ENCODE measurements at regions not wholly inside any gene's neighbourhood (a gene's known extent, or its start where the extent isn't known, plus 50 kb on each side); places are given as distances from the start of the nearest gene placed in this dataset.

DNA sequence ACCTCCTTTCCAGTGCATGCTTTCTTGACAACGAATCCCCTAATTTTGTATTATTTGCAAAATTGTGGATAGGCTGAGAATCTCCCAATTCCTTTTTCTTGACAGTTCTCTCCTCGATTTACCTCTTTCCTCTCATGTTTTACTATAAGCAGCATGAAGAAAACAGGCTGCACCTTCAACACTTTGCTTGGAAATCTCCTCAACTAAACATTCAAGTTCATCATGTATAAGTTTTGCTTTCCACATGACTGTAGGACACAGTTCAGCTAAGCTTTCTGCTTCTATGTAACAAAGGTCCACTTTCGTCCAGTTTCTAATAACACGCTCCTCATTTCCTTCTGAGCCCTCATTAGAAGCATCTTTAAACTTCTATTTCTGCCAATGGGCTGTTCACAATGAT, 199.0 kb upstream of the NLRP1 start:
- peaks cover 37% of the 10 kb centered on the region for H3K4me1 ChIP-seq (ENCODE audit: insufficient read depth, low read length)
- H3K27ac ChIP-seq (ENCODE audit: low read depth, low read length) = no peak overlapping the region
- H4K20me1 ChIP-seq (ENCODE audit: insufficient read depth, low read length) = no peaks in the 10 kb centered on the region
- H3K36me3 ChIP-seq (ENCODE audit: insufficient read depth, low read length) = no peaks in the 10 kb centered on the region
- DNase-seq (ENCODE audit: insufficient read length, low spot score, missing footprints) = no peak
- no peak for TF ChIP-seq CTCF (IDR thresholded peaks at IDR 0.05; ENCODE audit: extremely low read depth, low read depth, low read length)
- no peaks in the 10 kb centered on the region for H3K79me2 ChIP-seq (ENCODE audit: insufficient read depth, low read length)
- no peak overlapping the region for H3K4me2 ChIP-seq (ENCODE audit: insufficient read depth, low read length)
- H3K27me3 ChIP-seq (ENCODE audit: insufficient read depth, low read length) = no peaks in the 10 kb centered on the region
- H3K9me3 ChIP-seq (ENCODE audit: low read depth, low read length) = no peaks in the 10 kb centered on the region
- H2AFZ ChIP-seq (ENCODE audit: low read length) = no peak overlapping the region
- no peak overlapping the region for H3K4me3 ChIP-seq (ENCODE audit: insufficient read depth, low read length)

DNA sequence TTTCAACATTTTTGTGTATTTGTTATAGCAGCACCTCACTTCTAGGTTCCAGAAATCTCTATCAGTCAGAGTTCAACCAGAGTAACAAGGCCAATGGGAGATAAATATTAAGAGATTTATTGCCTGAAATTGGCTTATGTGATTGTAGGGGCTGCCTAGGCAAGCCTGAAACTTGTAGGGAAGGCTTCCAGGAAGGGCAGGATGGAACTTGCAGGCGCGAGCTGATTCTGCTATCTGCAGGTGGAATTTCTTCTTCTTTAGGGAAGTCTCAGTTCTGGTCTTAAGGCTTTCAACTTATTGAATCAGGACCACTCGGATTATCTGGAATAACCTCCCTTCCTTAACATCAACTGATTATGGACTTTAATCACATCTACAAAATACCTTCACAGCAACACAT, 199.5 kb upstream of the NLRP1 start:
- Histone ChIP-seq H3K27ac (ENCODE audit: low read depth, low read length) (no peak overlapping the region), H3K27me3 (ENCODE audit: insufficient read depth, low read length) (no peaks in the 10 kb centered on the region), H4K20me1 (ENCODE audit: insufficient read depth, low read length) (no peaks in the 10 kb centered on the region), H2AFZ (ENCODE audit: low read length) (no peak overlapping the region), H3K4me2 (ENCODE audit: insufficient read depth, low read length) (no peak overlapping the region), H3K4me1 (ENCODE audit: insufficient read depth, low read length) (peaks cover 38% of the 10 kb centered on the region), H3K4me3 (ENCODE audit: insufficient read depth, low read length) (no peak overlapping the region), H3K79me2 (ENCODE audit: insufficient read depth, low read length) (no peaks in the 10 kb centered on the region), H3K36me3 (ENCODE audit: insufficient read depth, low read length) (no peaks in the 10 kb centered on the region), H3K9me3 (ENCODE audit: low read depth, low read length) (no peaks in the 10 kb centered on the region)
- TF ChIP-seq CTCF (IDR thresholded peaks at IDR 0.05; ENCODE audit: extremely low read depth, low read depth, low read length) = no peak
- DNase-seq (ENCODE audit: insufficient read length, low spot score, missing footprints) = no peak

- DNase-seq (ENCODE audit: insufficient read length, low spot score, missing footprints) = no peak
- H4K20me1 ChIP-seq (ENCODE audit: insufficient read depth, low read length) = no peaks in the 10 kb centered on the region
- H3K36me3 ChIP-seq (ENCODE audit: insufficient read depth, low read length) = no peaks in the 10 kb centered on the region
- no peak for TF ChIP-seq CTCF (IDR thresholded peaks at IDR 0.05; ENCODE audit: extremely low read depth, low read depth, low read length)
- no peaks in the 10 kb centered on the region for H3K79me2 ChIP-seq (ENCODE audit: insufficient read depth, low read length)
- H3K27me3 ChIP-seq (ENCODE audit: insufficient read depth, low read length) = no peaks in the 10 kb centered on the region
- peaks cover 41% of the 10 kb centered on the region for H3K4me1 ChIP-seq (ENCODE audit: insufficient read depth, low read length)
- H3K9me3 ChIP-seq (ENCODE audit: low read depth, low read length) = no peaks in the 10 kb centered on the region
- H3K4me2 ChIP-seq (ENCODE audit: insufficient read depth, low read length) = peak overlapping the region; percentile 33
- H3K27ac ChIP-seq (ENCODE audit: low read depth, low read length) = peak overlapping the region; percentile 83
- H2AFZ ChIP-seq (ENCODE audit: low read length) = no peak overlapping the region
- no peak overlapping the region for H3K4me3 ChIP-seq (ENCODE audit: insufficient read depth, low read length)
These were observed 200.5 kb upstream of the NLRP1 start for GRCh38 chr17:5784791-5785190.

DNA sequence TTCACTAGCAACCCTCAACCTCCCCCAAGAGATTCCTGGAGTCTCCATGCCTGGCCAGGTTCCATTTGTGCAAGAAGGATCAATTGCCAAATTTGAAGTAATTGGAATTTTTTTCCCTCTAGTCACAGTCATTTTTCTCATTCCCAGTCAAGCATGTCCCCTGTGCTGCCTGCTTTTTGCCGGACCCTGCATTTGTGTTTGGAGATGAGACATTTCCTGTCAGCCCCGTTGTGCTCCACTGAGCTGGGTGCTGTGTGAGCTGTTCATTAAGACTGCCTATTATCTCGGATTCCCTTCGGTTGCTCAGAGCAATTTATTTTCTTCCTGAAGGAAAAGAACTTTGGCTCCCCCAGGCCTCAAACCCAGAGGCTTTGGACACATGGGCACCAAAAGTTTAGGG, 201.0 kb upstream of the NLRP1 start:
- H3K4me2 ChIP-seq (ENCODE audit: insufficient read depth, low read length) = peak overlapping the region; percentile 33
- no peak overlapping the region for H2AFZ ChIP-seq (ENCODE audit: low read length)
- H3K4me3 ChIP-seq (ENCODE audit: insufficient read depth, low read length) = no peak overlapping the region
- H3K9me3 ChIP-seq (ENCODE audit: low read depth, low read length) = no peaks in the 10 kb centered on the region
- peaks cover 4% of the 10 kb centered on the region for H3K27me3 ChIP-seq (ENCODE audit: insufficient read depth, low read length)
- no peak for DNase-seq (ENCODE audit: insufficient read length, low spot score, missing footprints)
- peak overlapping the region; percentile 83 for H3K27ac ChIP-seq (ENCODE audit: low read depth, low read length)
- peaks cover 38% of the 10 kb centered on the region for H3K4me1 ChIP-seq (ENCODE audit: insufficient read depth, low read length)
- H4K20me1 ChIP-seq (ENCODE audit: insufficient read depth, low read length) = no peaks in the 10 kb centered on the region
- H3K36me3 ChIP-seq (ENCODE audit: insufficient read depth, low read length) = no peaks in the 10 kb centered on the region
- no peak for TF ChIP-seq CTCF (IDR thresholded peaks at IDR 0.05; ENCODE audit: extremely low read depth, low read depth, low read length)
- no peaks in the 10 kb centered on the region for H3K79me2 ChIP-seq (ENCODE audit: insufficient read depth, low read length)

Data from osteoblast (primary cell).